ENCODE measurements at regions not wholly inside any gene's neighbourhood (a gene's known extent, or its start where the extent isn't known, plus 50 kb on each side); places are given as distances from the start of the nearest gene placed in this dataset.
"Not testable (repeated sequence)": the region's sequence is repeated elsewhere in the genome, so short reads cannot be mapped to it uniquely, and the experiment has no call there.

DNA sequence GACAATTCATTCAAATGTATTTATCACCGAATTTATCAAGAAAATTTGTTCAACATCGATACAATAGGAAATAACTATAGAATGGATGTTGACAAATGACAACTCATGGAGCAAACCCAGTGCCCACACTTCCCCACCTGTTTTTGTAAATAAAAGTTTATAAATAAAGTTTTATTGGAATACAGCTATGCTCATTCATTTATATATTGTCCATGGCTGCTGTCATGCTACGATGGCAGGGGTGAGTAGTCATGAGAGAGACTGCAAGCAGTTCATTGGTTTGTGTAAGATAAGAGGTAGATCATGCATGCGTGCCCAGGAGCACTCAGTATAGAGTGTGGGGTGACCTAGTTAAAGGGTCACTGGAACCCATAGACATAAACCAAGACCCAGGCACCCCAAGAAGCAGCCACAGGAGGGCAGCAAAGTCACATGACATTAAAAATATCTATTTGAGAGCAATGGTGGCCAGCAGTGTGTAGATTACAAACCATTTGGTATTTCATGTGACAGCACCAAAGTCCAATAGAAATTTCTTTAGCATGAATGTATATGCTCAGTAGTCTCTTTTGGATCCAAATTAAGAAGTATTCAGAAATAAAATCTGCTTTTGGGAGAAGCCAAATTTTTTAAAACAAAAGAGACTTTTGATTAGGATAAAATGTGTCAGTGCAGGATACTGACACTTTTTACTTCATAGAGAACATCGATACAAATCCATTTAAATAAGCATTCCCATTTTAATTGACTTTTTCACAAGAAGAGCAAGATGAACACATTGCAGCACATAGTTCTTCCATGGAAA lies 794.8 kb downstream of the MCTP2 start:
- Histone ChIP-seq H3K27me3 (replicated peaks) (no peaks in the 10 kb centered on the region), H3K4me3 (no peak overlapping the region), H3K4me1 (replicated peaks) (no peaks in the 10 kb centered on the region), H3K36me3 (no peaks in the 10 kb centered on the region), H3K27ac (no peak overlapping the region), H3K9me3 (replicated peaks) (no peaks in the 10 kb centered on the region)
- peak; percentile 41 to 54 for DNase-seq (ENCODE audit: low read depth in 1 of 2, low spot score in 2 of 2)

DNA sequence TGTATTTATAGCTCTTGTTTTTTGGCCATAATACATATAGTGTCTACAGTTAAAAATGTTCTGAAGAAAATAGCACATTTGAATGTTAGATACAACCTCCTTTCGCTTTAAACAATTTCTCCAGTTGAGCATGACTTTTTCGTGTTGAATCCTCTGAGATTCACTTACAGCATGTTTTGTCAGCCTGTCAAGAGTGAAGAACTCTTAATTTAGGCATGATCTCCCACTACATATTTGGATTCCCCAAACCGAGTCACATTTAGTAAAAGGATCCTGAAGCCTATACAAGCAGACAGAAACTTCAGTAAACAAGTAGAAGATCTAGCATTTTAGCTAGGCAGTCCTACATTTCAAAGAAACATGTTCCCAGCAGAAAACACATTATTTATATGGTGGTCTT lies 796.6 kb downstream of the MCTP2 start:
- no peaks in the 10 kb centered on the region for H3K27me3 ChIP-seq (replicated peaks)
- H3K36me3 ChIP-seq = no peaks in the 10 kb centered on the region
- no peaks in the 10 kb centered on the region for H3K9me3 ChIP-seq (replicated peaks)
- no peak overlapping the region for H3K4me3 ChIP-seq
- H3K4me1 ChIP-seq (replicated peaks) = no peaks in the 10 kb centered on the region
- no peak for DNase-seq (ENCODE audit: low read depth in 1 of 2, low spot score in 2 of 2)
- no peak overlapping the region for H3K27ac ChIP-seq

DNA sequence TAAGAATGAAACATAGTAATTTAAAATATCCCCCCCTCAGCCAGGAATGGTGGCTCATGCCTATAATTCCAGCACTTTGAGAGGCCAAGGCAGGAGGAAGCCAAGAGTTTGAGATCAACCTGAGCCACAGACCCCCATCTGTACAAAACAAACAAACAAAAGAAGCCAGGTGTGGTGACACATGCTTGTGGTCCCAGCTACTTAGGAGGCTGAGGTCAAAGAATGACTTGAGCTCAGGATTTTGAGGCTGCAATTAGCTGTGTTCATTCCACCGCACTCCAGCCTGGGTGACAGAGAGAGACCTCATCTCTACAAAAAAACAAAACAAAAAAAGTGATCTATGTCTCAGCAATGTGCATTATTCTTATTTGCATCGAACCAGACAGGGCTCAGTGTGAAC lies 800.8 kb downstream of the MCTP2 start:
- no peak overlapping the region for H3K4me3 ChIP-seq
- H3K36me3 ChIP-seq = no peaks in the 10 kb centered on the region
- H3K27me3 ChIP-seq (replicated peaks) = no peaks in the 10 kb centered on the region
- DNase-seq (ENCODE audit: low read depth in 1 of 2, low spot score in 2 of 2) = no peak
- no peaks in the 10 kb centered on the region for H3K9me3 ChIP-seq (replicated peaks)
- H3K4me1 ChIP-seq (replicated peaks) = no peaks in the 10 kb centered on the region
- H3K27ac ChIP-seq = no peak overlapping the region

DNA sequence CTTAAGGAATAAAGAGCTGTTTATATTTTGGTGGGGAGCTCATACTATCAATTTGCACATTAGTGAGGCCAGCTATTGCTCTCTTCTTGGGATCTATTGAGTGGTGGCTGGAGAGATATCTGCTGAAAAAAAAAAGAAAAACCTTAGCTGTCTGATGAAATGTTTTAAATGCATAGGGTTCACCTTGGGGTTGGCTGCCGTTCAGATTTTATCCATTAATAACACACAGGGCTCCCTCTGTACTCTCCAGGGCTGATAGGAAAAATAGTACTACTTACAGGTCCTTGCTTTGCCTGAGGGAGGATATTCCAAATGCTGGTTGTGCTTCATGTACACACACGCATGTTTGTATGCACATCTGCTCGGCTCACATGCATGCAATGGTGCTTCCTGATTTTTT lies 803.7 kb downstream of the MCTP2 start:
- DNase-seq (ENCODE audit: low read depth in 1 of 2, low spot score in 2 of 2) = no peak
- H3K36me3 ChIP-seq = no peaks in the 10 kb centered on the region
- H3K27me3 ChIP-seq (replicated peaks) = no peaks in the 10 kb centered on the region
- H3K27ac ChIP-seq = no peak overlapping the region
- H3K4me1 ChIP-seq (replicated peaks) = no peaks in the 10 kb centered on the region
- H3K9me3 ChIP-seq (replicated peaks) = no peaks in the 10 kb centered on the region
- no peak overlapping the region for H3K4me3 ChIP-seq

DNA sequence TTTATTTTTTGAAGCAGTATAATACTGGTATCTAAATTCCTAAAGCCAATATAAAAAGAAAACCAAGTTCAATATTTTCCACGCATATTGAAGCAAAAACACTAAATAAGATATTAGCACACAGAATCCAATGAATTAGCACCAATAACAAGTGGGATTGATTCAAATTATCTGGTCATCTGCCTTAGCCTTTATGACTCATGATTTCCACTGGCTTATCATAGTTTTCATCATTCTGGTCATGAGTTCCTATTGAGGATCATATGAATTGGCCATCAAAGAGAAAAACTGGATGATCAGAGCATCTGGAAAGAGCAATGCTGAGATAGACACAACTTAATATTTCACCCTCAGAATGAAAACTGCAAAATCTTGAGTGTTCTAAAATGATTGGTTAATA lies 809.9 kb downstream of the MCTP2 start:
- no peaks in the 10 kb centered on the region for H3K4me1 ChIP-seq (replicated peaks)
- peaks cover 1% of the 10 kb centered on the region; the same call in 1 of the 2 replicates for H3K9me3 ChIP-seq (replicated peaks)
- H3K4me3 ChIP-seq = no peak overlapping the region
- H3K27me3 ChIP-seq (replicated peaks) = no peaks in the 10 kb centered on the region
- H3K27ac ChIP-seq = no peak overlapping the region
- no peak for DNase-seq (ENCODE audit: low read depth in 1 of 2, low spot score in 2 of 2)
- H3K36me3 ChIP-seq = no peaks in the 10 kb centered on the region

DNA sequence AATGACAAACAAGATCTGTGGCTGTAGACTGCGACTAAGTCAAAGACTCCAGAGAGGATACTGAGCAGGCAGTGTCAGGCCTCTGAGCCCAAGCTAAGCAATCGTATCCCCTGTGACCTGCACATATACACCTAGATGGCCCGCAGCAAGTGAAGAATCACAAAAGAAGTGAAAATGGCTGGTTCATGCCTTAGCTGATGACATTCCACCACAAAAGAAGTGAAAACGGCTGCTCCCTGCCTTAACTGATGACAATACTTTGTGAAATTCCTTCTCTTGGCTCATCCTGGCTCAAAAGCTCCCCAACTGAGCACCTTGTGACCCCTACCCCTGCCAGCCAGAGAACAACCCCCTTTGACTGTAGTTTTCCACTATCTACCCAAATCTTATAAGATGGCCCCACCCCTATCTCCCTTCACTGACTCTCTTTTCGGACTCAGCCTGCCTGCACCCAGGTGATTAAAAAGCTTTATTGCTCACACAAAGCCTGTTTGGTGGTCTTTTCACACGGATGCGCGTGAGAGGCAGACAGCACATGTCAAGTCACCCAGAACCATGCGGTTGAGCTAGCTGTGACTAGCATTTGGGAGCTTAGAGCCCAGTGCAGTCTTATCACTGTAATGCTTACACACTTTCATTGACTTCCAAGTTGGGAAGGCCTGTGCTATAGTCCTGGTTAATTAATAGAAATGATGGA lies 812.0 kb downstream of the MCTP2 start:
- not testable (repeated sequence) for H3K4me1 ChIP-seq (replicated peaks); H3K27ac ChIP-seq; H3K4me3 ChIP-seq; H3K36me3 ChIP-seq; H3K27me3 ChIP-seq (replicated peaks); H3K9me3 ChIP-seq (replicated peaks); DNase-seq (ENCODE audit: low read depth in 1 of 2, low spot score in 2 of 2)

DNA sequence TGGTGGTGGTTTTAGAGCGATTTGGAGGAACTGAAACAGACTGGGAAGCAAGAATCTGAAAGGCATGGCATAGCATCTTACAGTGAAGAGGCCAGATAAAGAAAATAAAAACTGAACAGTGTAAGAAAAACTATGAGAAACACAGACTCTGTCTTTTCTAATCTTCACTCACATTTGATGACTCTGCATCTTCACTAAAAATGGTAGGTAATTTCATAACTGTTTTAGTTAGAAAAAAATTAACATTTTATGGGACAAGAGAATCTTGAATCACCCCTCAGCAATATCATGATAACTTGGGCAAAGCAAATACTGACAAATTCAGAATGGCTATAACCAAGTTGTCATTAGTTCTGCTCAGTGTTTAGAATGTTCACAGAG lies 812.6 kb downstream of the MCTP2 start:
- H3K27me3 ChIP-seq (replicated peaks) = no peaks in the 10 kb centered on the region
- peaks cover 8% of the 10 kb centered on the region for H3K9me3 ChIP-seq (replicated peaks)
- DNase-seq (ENCODE audit: low read depth in 1 of 2, low spot score in 2 of 2) = no peak
- no peaks in the 10 kb centered on the region for H3K4me1 ChIP-seq (replicated peaks)
- H3K4me3 ChIP-seq = no peak overlapping the region
- H3K27ac ChIP-seq = no peak overlapping the region
- no peaks in the 10 kb centered on the region for H3K36me3 ChIP-seq

DNA sequence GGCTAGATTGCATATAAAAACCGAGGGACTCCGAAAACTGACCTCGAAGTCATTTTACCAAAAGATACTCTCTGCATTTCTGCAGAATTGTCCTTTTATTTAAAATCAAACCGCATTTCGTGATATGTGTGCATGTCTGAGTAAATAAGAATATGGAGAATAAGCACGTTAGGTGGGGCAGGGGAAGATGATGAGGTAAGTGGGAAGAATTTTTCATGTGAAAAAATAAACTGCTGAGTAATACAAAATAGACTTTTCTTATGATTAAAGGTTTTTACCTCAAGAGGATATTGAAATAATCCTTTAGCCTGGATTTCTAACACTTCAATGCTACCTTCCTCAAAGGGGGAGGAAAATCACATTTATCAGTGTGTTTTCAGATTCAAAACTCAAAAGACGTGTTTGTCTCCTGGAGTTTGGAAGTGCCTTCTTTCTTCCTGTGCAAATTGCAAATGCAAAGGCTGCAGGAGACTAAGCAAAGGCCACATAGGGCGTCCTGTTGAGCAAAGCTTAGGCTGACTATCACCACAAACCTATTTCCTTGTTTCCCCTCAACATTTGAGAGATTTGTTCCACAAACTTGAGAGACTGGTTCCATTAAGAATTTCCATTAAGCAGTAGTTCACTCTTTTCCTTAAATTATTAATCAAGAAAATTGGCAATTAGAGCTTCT lies 813.5 kb downstream of the MCTP2 start:
- no peaks in the 10 kb centered on the region for H3K27me3 ChIP-seq (replicated peaks)
- no peak overlapping the region for H3K27ac ChIP-seq
- H3K4me3 ChIP-seq = no peak overlapping the region
- H3K9me3 ChIP-seq (replicated peaks) = peaks cover 8% of the 10 kb centered on the region
- no peaks in the 10 kb centered on the region for H3K36me3 ChIP-seq
- DNase-seq (ENCODE audit: low read depth in 1 of 2, low spot score in 2 of 2) = no peak
- no peaks in the 10 kb centered on the region for H3K4me1 ChIP-seq (replicated peaks)

DNA sequence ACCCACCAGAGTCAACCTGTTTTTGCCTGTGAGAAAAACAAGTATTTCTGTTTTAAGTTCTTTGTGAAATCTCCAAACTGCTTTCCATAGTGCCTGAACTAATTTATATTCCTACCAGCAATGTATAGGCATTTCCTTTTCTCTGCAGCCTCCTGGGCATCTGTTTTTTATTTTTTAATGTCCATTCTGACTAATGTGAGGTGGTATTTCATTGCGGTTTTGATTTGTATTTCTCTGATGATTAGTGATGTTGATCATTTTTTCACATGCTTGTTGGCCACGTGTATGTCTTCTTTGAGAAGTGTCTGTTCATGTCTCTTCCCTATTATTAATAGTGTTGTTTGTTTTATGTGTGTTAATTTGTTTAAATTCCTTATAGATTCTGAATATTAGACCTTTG lies 820.5 kb downstream of the MCTP2 start:
- Histone ChIP-seq H3K36me3 (no peaks in the 10 kb centered on the region), H3K9me3 (replicated peaks) (peaks cover 3% of the 10 kb centered on the region; the same call in 1 of the 2 replicates), H3K27me3 (replicated peaks) (no peaks in the 10 kb centered on the region), H3K4me1 (replicated peaks) (no peaks in the 10 kb centered on the region), H3K27ac (no peak overlapping the region), H3K4me3 (no peak overlapping the region)
- DNase-seq (ENCODE audit: low read depth in 1 of 2, low spot score in 2 of 2) = no peak

DNA sequence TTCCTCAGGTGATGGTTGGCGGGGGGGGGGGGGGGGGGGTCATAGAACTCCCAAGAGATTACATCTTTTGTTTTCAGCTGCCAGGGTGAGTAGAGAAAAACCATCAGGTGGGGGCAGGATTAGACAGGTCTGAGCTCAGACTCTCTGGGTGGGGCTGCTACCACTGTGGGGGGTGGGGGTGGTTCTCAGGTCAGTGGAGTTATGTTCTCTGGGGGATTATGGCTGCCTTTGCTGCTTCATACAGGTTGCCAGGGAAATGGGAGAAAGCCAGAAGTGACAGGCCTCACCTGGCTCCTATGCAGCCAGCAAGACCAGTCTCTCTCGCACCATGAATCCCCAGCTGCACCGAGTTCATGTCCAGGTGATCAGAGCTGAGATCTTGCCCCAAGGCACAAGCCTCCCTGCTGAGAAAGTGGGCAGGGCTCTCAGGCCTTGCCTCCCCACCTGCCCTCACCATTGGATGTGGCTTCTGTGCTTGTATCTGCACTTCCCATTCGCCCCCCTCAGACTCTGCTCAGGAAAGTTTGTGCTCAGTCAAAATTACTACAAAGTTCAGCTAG lies 828.1 kb downstream of the MCTP2 start:
- no peak for DNase-seq (ENCODE audit: low read depth in 1 of 2, low spot score in 2 of 2)
- H3K36me3 ChIP-seq = no peaks in the 10 kb centered on the region
- H3K4me3 ChIP-seq = no peak overlapping the region
- no peaks in the 10 kb centered on the region for H3K4me1 ChIP-seq (replicated peaks)
- H3K27me3 ChIP-seq (replicated peaks) = no peaks in the 10 kb centered on the region
- H3K9me3 ChIP-seq (replicated peaks) = peaks cover 8% of the 10 kb centered on the region; the same call in 1 of the 2 replicates
- H3K27ac ChIP-seq = no peak overlapping the region

DNA sequence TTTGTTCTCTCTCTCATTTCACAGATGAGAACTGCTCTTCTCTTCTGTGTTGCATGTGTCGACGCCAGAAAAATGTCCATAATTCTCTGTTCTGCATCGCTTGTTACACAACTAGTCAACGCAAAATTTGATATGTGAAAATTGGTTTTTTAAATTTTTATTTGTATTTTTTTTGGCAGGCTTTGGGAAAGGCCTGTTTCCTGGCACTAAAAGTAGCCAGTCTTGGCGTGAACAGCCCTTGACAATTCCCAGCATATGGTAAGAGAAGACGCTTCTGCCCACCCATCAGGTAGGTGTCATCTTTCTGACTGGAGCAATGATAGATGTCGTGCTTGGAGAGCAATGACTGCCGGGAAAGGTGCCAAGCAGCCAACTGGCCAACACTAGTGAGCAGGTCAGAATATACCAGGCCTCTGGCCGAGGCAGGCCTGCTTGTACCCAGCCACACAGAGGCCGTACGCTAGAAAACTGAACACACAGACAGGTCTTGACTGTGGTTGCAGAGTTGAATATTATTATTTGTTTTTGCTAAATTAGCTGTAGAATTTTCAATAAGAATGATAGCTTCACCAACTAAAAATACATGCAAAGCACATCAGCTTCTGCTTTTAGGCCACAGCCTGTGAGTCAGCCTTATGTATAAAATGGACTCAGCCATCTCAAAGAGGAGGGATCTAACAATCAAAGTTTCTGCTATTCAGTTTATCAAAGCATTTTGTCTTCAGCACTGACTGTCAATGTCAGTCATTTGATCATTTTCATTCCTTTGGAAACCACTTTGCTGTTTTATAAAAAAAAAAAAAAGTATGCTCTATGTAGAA lies 837.5 kb downstream of the MCTP2 start:
- peaks cover 12% of the 10 kb centered on the region; the same call in 1 of the 2 replicates for H3K9me3 ChIP-seq (replicated peaks)
- H3K27ac ChIP-seq = no peak overlapping the region
- DNase-seq (ENCODE audit: low read depth in 1 of 2, low spot score in 2 of 2) = no peak
- H3K27me3 ChIP-seq (replicated peaks) = no peaks in the 10 kb centered on the region
- H3K4me3 ChIP-seq = no peak overlapping the region
- no peaks in the 10 kb centered on the region for H3K4me1 ChIP-seq (replicated peaks)
- H3K36me3 ChIP-seq = no peaks in the 10 kb centered on the region

DNA sequence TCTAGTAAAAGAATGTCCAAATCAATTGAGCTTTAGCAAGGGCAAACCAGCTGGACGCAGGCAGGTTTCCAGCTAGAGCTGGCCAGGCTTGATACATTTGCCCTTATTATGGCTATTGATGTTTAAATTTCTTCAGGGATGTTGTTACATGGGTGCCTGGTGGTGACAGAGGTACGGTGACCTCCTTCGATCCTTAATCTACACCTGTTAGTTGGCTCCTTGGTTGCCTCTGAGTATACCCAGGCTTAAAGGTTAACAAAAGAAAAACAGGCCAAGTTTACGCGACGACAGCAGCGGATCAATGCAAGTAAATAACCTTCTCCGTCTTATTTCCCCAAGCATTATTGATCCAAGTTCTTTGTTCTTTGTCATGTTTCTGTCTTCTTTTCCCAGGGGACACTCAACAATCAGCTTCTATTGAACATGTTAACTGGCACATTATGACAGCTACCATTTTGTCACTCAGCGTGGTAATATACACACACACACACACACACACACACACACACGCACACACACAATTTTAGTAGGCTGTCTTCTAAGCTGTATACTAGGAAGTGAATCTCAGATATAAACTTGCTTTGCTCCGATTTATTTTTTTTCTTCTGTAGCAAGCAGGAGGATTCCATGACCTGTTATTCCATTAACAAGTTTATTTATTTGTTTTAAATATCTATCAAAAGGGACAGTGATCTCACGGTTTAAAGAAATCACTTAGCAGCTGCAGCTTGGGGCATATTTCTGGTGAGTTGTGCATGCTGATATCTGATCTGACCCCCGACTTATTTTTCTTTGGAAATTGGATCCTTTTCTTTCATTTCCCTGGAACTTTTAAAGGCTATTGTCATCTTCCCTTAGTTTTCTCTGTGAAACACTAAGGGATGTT lies 844.7 kb downstream of the MCTP2 start:
- no peak for DNase-seq (ENCODE audit: low read depth in 1 of 2, low spot score in 2 of 2)
- Histone ChIP-seq H3K4me3 (no peak overlapping the region), H3K9me3 (replicated peaks) (peaks cover 4% of the 10 kb centered on the region; the same call in 1 of the 2 replicates), H3K4me1 (replicated peaks) (no peaks in the 10 kb centered on the region), H3K27ac (no peak overlapping the region), H3K27me3 (replicated peaks) (no peaks in the 10 kb centered on the region), H3K36me3 (no peaks in the 10 kb centered on the region)

DNA sequence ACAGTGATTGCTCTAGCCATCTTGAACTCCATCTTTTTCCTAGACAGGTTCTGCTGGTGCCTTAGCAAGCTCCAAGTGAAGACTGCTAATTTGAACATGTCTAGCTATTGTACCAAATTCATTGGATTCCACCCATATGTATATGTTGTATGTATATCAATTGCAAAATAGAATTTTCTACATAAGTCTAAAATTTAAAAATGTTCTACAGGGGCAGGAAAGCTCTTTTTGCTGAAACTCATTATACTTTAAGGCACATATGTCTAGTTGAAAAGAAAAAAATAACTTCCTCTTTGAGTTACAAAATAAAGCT lies 845.3 kb downstream of the MCTP2 start:
- no peaks in the 10 kb centered on the region for H3K36me3 ChIP-seq
- H3K9me3 ChIP-seq (replicated peaks) = peaks cover 4% of the 10 kb centered on the region; the same call in 1 of the 2 replicates
- H3K4me1 ChIP-seq (replicated peaks) = no peaks in the 10 kb centered on the region
- no peak for DNase-seq (ENCODE audit: low read depth in 1 of 2, low spot score in 2 of 2)
- no peak overlapping the region for H3K4me3 ChIP-seq
- H3K27ac ChIP-seq = no peak overlapping the region
- no peaks in the 10 kb centered on the region for H3K27me3 ChIP-seq (replicated peaks)
